ENCODE measurements at regions not wholly inside any gene's neighbourhood (a gene's known extent, or its start where the extent isn't known, plus 50 kb on each side); places are given as distances from the start of the nearest gene placed in this dataset.
"Not testable (repeated sequence)": the region's sequence is repeated elsewhere in the genome, so short reads cannot be mapped to it uniquely, and the experiment has no call there.

DNA sequence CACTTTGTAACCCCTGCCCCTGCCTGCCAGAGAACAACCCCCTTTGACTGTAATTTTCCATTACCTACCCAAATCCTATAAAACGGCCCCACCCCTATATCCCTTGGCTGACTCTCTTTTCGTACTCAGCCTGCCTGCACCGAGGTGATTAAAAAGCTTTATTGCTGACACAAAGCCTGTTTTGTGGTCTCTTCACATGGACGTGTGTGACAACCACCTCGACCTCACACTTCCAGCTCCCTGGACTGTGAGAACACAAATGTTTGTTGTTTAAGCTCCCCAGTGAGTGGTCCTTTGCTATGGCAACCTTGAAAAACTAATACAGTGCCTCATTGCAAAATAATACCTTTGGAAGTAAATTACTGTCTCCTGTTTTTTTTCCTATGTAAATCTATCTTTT lies 299.2 kb upstream of the POU1F1 start:
- DNase-seq, result no peak

DNA sequence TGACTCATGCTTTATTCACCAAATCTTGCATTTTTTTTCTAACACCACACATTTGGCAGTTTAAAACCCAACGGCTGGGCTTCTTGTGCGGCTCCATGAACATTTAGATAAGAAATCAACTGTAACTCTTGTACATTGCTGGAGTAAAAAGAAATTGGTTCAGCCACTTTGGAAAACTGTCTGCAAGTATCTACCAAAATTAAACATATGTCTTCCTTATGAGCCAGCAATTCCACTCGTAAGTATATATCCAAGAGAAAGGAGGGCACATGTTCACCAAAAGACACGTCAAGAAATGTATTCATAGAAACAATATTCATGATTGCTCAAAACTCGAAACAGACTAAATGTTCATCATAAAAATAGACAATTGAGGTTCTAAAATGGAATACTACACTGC lies 291.9 kb upstream of the POU1F1 start:
- no peak for DNase-seq

DNA sequence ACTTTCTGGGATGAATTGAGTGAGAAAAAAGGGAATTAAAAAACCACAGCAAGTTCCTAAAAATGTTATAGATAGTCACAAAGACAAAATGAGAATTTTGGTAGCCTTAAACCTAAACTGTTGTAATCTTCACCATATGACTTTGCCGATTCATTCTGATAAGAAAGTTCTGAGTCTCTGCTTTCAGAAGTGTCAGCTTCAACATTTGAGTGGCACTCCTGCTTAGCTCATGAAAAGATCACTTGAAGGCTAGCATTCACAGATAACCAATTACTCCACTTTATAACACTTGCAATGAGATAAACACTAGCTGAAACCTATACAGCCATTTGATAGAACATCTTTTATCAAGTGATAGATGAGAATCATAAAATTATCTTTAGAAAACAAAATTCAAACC lies 288.1 kb upstream of the POU1F1 start:
- DNase-seq, result no peak

DNA sequence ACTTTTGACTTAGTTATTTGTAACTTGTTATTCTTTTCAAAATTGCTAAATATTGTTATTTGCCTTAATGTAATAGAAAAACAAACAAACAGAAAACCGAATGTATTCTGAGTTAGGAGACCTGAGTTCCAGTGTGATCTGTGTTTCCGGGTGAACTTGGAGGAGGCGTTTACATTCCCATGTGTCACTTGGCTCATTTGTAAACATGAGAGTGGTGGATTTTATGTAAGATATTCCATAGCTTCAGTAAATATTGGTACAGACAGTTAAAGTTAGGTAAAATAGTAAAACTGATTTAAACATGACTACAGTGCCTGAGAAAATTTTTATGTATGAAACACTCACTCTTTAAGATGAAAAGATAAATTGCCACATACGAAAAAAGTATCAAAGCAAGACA lies 287.3 kb upstream of the POU1F1 start:
- no peak for DNase-seq

DNA sequence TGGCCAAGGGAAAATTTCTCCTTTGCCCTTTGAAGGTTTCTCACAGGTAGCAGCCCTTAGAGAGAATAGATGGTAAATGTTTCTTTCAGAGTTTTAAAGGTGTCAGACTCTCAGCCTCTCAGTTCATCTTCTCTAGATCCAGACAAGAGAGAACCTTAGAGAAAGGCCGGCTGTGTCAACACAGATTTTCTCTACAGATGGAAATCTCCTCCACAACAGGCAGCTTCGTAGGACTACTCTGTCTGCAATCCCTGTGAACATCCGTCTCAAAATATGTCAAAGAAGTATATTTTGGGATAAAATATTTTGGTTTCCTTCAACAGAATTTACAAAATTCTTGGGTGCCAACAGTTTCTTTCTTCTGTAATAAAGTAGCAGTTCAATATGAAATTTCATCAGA lies 282.1 kb upstream of the POU1F1 start:
- DNase-seq, result no peak

DNA sequence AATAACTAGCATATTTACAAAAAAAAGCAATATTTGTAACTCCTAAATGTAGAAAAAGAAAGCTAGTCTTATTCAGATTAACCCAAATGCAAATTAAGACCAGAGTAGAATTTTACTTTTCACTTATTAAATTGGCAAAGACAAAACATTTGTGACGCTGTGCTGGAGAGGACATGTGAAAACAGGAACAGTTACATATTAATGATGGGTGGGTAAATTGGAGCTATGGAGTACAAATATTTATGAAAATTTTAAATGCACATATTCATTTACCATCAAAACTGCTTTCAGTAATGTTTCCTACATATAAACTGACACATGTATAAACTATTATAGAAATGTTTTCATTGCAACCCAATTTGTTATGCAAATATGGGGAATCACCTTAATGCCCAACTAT lies 278.9 kb upstream of the POU1F1 start:
- no peak for DNase-seq

DNA sequence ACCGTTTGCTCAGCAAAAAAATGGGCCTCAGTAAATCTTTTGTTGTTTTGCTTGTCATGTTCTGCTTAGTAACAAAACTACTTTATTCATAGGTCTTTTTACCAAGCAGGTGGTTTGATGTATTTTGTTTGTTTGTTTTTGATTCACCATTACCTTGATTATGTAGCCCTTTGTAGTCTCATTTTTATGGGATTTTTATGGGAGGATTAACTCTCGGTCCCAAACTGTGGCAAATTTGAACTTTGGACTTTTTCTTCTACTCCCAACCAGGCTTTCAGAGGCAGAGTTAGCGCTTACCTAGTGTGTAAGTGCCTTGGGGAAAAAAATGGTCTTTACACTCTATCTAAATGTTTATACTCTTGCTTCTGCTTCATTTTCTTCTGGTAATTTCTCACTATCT lies 276.7 kb upstream of the POU1F1 start:
- no peak for DNase-seq

DNA sequence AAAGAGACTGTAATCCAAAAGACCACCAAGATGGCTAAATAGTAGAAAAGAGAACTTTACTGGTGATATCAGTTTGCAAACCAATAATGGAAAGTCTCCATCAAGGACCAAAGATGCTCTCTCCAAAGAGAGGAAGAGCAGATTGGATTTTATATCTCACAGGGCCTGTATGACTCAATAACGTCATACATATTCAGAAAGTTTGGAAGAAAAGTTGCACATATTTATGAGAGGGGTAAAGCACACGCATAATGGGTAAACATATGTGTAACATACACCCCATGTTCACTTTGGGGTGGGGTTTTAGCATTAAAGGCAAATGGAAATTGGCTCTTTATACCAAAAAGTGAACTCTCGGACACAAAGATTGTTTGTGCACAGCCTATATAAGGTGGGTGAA lies 274.5 kb upstream of the POU1F1 start:
- no peak for DNase-seq

DNA sequence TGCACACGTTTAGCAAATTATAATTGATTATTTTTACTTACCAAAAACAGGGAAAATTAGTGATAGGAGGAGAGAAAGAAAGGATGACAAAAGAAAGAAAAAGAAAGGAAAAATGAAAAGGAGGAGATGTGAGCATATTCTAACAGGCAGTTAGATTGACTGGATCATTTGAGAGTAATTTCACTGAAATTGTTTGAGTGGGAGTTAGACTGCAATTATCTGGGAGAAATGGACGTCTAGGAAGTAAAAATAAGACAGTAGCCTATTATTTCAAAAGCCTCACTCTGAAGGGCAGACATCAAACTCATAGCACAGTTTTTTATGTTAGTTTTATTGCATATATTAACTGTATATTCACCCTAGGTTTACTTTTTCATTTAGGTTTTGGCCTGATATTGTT lies 272.8 kb upstream of the POU1F1 start:
- DNase-seq, result no peak

DNA sequence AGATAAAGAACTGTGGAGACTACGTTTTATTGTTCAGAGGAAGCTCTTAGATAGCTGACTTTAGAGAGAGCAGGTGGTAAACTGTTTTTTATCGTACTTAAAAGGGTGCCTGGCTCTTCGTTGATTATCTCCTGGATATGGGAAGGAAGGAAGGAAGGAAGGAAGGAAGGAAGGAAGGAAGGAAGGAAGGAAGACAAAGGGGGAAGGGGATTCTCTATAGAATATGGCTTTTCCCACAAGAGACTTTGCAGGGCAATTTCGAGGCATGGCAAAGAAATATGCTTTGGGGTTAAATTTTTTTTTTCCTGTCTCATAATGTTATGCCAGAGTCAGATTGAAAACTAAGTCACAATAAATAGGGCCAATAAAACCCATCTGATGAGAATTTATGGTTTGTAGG lies 271.9 kb upstream of the POU1F1 start:
- DNase-seq, result no peak

DNA sequence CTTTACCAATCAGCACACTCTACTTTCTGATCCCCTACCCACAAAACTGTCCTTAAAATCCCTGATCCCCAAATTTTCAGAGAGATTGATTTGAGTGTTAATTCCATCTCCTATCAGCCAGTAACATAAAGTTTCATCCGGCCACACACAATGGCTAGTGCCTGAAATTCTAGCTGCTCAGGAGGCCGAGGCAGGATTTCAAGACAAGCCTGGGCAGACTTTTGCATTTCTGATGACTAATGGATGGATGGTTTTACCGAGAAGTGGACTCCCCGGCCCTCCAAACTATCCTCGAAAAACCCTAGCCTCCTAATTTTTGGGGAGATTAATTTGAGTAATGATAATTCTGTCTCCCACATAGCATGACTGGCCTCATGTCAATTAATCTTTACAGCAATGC lies 269.8 kb upstream of the POU1F1 start:
- no peak for DNase-seq

DNA sequence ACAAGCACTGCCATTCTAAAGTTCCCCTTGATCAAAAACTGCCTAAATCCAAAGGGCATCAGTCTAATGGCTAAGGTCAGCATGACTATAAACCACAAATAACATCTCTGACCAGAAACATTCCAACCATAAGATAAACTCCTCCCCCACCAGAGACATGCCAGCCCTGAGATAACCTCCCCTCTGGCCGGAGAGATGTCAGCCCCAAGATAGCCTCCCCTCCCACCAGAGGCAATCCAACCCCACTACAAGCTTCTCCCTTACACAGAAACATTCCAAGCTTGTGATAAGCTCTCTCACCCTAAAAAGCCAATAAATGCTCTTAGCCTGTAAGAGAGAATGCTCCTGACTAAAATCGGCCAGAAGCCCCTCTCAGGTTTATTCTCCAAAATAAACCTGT lies 267.0 kb upstream of the POU1F1 start:
- DNase-seq, result not testable (repeated sequence)

DNA sequence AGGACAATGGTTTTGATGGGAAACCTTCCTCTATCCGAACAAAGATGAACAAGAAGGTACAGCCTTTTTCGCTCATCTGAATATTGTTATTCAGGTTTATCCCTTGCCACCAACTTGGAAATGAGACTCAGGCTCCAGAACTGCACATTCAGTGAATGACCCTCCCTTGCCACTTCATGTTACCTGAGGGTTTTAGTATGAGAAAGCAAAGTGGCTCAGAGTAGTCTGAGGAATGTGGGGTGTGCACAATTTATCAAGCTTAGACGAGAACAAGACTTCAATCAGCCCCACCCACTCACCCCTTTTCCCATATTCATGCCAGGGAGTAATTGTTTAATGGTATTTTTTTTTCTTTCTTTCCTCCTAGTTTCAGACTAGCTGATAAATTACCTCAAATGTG lies 265.3 kb upstream of the POU1F1 start:
- DNase-seq, result no peak

DNA sequence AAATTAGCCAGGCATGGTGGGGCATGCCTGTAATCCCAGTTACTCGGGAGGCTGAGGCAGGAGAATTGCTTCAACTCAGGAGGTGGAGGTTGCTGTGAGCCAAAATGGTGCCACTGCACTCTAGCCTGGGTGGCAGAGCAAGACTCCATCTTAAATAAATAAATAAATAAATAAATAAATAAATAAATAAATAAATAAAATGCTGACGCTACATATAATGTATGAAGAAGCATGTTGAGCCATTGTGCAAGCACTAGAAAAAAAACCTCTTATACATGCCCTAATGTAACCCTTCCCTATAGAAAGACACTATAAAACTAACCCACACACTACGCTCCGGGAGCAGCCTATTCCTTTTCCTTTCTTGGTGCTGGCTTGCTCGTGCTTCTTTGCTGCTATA lies 262.3 kb upstream of the POU1F1 start:
- DNase-seq, result not testable (repeated sequence)

DNA sequence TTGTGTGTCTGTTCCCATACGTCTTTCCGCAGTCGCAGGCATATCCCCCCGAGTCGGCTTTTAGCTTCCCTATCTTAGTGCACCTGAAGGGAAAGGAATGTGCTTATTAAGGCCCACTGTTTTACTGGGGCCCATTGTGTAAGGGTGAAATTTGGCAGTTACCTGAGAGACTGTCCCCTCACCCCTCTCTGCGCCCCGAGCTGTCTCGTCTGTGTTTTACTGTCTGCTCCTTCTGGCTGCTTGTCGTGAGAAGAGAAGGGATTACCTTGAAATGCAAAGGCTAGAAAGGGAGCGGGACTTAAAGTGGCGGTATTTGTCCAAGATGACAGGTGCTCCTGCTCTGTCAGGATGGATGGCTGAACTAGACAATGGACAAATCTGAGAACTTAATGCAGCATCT lies 233.0 kb upstream of the POU1F1 start:
- no peak for DNase-seq

DNA sequence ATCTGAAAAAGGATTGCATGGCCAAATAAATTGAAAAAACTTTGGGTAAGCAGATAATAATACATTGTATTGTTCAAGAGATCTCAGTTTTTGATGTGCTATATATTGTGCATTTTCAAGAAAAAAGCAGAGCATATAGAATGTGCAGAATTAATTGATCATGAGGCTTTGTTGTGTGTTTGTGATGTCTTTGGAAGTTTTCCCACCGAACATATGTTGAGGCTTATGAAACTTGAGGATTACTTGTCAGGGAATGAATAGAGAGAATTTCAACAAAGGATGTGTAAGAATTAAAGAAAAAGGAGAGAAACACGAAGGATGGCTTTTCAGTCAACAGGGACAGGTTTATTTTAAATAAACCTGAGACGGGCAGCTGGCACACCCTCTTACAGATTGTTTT lies 232.5 kb upstream of the POU1F1 start:
- DNase-seq, result no peak

DNA sequence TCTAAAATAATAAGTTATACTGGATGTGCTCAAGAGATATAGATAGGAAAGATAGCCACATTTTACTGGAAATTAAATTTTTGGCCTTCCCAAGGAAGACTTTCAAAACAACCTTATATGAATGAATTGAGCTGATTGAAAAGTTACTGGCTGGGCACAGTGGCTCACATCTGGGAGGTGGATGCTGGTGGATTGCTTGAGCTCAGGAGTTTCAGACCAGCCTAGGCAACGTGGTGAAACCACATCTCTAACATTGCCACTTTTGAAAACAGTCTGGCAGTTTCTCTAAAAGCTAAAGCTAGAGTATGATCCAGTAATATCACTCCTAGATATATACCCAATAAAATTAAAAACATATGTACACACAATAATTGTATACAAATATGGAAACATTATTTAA lies 231.4 kb upstream of the POU1F1 start:
- DNase-seq, result no peak

DNA sequence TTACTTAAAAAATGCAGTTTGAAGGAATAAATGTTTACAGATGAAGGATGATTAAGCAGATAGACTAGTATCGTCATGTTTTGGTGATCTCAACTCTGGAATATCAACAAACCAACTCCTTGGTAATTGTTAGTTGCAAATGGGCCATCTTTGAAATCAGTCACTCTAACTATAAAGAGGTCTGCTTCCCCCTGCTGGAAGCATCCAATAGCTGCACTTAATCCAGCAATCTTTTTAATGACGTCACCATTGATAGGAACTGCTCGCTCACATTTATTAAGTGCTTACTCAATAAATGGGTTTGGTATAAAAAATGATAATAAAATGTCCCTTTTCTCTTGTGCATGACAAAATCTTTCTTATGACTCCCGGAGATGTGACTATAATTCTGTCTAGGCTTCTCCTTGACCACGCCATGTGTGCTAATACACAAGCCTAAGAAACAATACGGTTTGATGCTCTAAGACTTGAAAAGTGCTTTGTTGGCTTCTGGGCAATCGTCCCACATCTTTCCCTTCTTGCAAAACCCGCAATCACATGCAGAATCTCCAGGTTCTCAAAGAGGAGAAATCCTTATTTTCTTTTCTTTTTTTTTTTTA lies 227.6 kb upstream of the POU1F1 start:
- peak in 1 of 2 donors; percentile 10 for DNase-seq

DNA sequence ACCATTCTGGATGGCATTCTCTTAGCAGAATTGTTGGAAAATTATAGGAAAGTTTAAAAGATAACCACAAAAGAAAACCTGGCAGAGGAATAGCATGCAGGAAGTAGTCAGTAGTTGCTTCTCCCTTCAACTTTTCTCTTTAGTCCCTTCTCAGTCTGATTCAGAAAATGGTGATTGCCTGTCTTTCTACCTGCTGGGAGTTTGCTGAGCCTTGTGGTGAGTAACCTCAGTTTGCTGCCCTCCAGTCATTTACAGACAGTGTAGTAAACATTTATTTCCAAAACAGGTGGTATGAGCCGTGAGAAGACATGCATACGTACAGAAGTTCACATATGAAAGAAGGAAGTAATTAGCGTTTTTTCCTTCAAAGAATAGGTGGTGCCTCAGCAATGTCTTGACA lies 224.7 kb upstream of the POU1F1 start:
- no peak for DNase-seq

DNA sequence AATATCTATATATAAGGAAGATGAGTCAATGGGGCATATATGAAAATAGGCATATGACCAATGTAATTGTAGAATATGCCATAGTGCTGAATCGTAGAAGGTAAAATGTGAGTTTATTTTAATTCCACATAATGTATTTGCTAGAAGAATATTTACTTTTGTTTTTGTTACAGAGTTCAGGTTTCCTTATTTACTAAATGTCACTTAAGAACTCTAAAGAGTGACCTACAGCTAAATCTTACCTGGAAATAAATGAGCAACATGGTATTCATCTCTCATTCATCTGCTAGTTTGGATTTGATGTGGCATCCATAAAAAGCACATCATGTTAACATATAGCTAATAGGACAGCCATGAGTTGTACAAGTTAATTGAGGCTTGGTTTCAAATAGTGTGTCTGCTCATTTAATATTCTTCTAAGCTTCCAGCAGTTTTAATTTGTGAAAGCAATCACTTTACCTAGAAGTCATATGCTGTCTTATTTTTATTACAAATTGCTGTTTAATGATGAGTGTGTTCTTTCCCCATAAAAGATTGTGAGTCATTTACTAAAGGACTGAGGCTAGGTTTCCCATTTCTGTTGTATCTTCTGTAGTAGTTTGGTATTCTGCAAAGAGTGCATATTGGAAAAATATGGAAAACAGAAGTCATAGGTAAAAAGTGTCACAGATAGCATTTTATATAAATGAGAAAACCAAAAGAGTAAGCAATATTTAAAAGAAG lies 222.1 kb upstream of the POU1F1 start:
- no peak for DNase-seq

DNA sequence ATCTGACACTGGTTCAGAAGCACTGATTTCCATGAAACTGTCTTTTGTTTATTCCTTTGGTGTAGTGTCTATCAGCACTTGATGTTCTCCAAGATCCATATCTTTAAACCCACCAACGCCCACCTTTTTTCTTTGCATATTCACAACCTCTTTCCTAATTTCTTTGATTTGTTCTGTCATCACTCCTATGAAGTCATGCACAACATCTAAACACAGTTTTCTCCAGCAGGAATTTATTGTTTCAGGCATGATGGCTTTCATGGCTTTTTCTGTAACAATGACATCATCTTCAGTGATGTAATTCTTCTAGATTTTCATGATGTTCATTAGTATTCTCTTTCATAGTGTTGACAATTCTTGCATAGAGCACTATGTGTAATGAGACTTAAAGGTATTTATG lies 219.6 kb upstream of the POU1F1 start:
- DNase-seq, result no peak

DNA sequence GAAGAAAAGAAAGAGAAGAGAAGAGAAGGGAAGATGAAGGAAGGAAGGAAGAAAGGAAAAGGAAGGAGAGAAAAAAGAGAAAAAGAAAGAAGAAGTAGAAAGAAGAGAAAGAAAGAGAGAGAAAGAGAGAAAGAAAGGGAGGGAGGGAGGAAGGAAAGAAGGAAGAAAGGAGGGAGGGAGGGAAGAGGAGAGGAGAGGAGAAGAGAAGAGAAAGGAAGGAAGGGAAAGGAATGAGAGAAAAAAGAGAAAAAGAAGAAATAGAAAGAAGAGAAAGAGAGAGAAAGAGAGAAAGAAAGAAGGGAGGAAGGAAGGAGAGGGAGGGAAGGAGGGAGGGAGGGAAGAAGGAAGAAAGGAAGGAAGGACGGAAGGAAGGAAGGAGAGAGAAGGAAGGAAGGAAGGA lies 217.9 kb upstream of the POU1F1 start:
- DNase-seq, result no peak

DNA sequence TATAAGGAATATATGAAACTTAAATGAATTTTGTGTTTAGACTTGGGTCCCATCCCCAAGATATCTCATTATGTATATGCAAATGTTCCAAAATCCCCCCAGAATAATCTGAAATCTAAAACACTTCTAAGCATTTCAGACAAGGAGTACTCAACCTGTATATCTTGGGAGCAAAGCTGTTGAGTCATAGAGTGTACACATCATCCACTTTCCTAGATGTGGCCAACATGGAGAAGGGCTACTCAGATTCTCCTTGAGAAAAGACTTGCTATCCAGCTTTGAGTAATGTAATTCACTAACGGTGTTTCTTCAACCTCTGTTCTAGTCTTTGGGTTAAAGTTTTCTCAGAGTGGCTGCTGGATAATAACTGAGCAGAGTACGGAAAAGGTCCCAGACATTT lies 215.5 kb upstream of the POU1F1 start:
- no peak for DNase-seq

DNA sequence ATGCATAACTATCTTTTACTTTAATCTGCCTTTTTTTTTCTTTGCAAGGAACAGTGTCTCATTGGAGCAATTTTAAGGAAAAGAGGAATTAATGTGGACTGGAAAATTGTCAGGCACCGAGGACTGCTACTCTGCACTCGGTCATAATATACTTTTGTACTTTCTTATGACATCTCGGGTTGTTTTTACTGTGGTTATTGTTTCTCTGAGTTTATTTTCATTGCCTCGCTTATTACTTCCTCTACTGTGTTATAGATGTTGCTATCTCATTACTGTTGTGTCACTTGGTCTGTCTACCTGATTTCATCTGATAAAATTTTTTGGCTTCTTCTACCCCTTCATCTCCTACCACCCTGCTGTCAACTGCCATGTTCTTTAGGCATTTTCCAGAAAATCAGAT lies 213.5 kb upstream of the POU1F1 start:
- DNase-seq, result no peak

DNA sequence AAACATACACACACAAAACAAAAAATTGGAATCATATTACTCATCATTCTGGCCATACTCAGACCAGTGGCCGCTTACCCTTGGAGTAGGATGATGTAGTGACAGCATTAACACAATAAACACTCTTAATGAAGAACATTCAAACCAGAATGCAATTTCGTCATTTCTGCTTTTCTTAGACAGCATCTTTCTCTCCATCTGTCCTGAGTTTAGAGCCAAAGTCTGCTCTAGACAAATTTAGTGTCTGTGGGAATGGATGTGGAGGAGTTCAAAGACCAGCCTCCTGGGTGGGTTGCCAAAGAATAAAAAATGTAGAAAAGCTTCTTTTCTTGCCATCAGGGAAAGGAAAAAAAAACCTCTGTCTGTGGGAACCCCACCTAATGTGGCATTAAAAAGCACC lies 212.4 kb upstream of the POU1F1 start:
- DNase-seq, result no peak

Measured in CD4-positive, alpha-beta T cell treated with Interleukin-4 for 1 hour (primary cell).